HG03139 (cell line): ENCODE measurements at regions not wholly inside any gene's neighbourhood (a gene's known extent, or its start where the extent isn't known, plus 50 kb on each side); places are given as distances from the start of the nearest gene placed in this dataset.
"Not testable (repeated sequence)": the region's sequence is repeated elsewhere in the genome, so short reads cannot be mapped to it uniquely, and the experiment has no call there.

ENCODE experiments used
- ATAC-seq: cut with Tn5 transposase; IDR thresholded peaks from one replicate; pipeline ENCODE4 v1.9.1; 2021; ENCODE audit not compliant: unreplicated experiment

- ATAC-seq, result not testable (repeated sequence)
These were observed 1265.9 kb upstream of the PCDH10 start for GRCh38 chr4:131883181-131883580.

- not testable (repeated sequence) for ATAC-seq
These were observed 1223.4 kb upstream of the PCDH10 start for GRCh38 chr4:131925662-131926061.

- ATAC-seq, result not testable (repeated sequence)
These were observed 1181.4 kb upstream of the PCDH10 start for GRCh38 chr4:131967646-131968045.

GRCh38 chr4:131974730-131975129, 1174.4 kb upstream of the PCDH10 start:
- no peak for ATAC-seq

GRCh38 chr4:131975276-131976132, 1173.6 kb upstream of the PCDH10 start:
- ATAC-seq, result not testable (repeated sequence)

- ATAC-seq, result not testable (repeated sequence)
These were observed 1172.7 kb upstream of the PCDH10 start for GRCh38 chr4:131976133-131977002.

- no peak for ATAC-seq
These were observed 1171.0 kb upstream of the PCDH10 start for GRCh38 chr4:131978120-131978519.

- no peak for ATAC-seq
These were observed 1159.5 kb upstream of the PCDH10 start for GRCh38 chr4:131989576-131989975.

- no peak for ATAC-seq
These were observed 1147.6 kb upstream of the PCDH10 start for GRCh38 chr4:132001542-132001941.

GRCh38 chr4:132003593-132003992, 1145.5 kb upstream of the PCDH10 start:
- no peak for ATAC-seq

- ATAC-seq, result no peak
These were observed 1133.8 kb upstream of the PCDH10 start for GRCh38 chr4:132015321-132015720.

- no peak for ATAC-seq
These were observed 1132.3 kb upstream of the PCDH10 start for GRCh38 chr4:132016703-132017350.

GRCh38 chr4:132026166-132026565, 1122.9 kb upstream of the PCDH10 start:
- ATAC-seq, result no peak

- no peak for ATAC-seq
These were observed 1122.3 kb upstream of the PCDH10 start for GRCh38 chr4:132026816-132027215.

- no peak for ATAC-seq
These were observed 1092.6 kb upstream of the PCDH10 start for GRCh38 chr4:132056496-132056895.

- no peak for ATAC-seq
These were observed 1089.9 kb upstream of the PCDH10 start for GRCh38 chr4:132059227-132059626.

- ATAC-seq, result no peak
These were observed 1086.4 kb upstream of the PCDH10 start for GRCh38 chr4:132062611-132063239.

- ATAC-seq, result no peak
These were observed 1085.3 kb upstream of the PCDH10 start for GRCh38 chr4:132063829-132064228.

- ATAC-seq, result no peak
These were observed 1083.1 kb upstream of the PCDH10 start for GRCh38 chr4:132065940-132066495.

- ATAC-seq, result no peak
These were observed 1077.3 kb upstream of the PCDH10 start for GRCh38 chr4:132071815-132072214.

- no peak for ATAC-seq
These were observed 1072.3 kb upstream of the PCDH10 start for GRCh38 chr4:132076829-132077228.
